ENCODE measurements at regions not wholly inside any gene's neighbourhood (a gene's known extent, or its start where the extent isn't known, plus 50 kb on each side); places are given as distances from the start of the nearest gene placed in this dataset.

DNA sequence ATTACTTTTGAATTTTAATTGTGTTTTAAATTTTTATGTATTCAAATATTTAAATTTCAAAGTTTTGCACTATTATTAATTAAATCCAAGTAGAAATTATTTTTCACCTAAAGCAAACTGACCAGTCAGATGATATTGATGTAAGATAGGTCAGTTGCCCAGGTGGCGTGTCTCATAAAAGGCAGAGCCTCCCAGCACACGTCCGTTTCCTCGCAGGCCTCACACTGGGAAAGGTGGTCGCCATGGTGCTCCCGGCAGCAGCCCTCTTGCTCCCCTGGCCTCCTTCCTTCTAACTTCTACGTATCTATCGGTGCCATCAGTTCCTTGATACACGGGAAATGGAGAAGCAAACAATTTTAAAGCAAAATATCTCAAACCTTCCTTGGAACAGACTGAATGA, 516.8 kb downstream of the GALR1 start:
- TF ChIP-seq CTCF (IDR thresholded peaks at IDR 0.05; ENCODE audit: insufficient read depth, low read depth, low read length) = no peak
- ChIA-PET CTCF (no interaction called here), POLR2A (no interaction called here)
- no peaks in the 10 kb centered on the region for H3K36me3 ChIP-seq (ENCODE audit: control insufficient read depth, insufficient read depth, low read length)
- no peak for DNase-seq (ENCODE audit: low read depth)
- no peak overlapping the region for H3K4me3 ChIP-seq (ENCODE audit: low read depth, low read length)
- no peaks in the 10 kb centered on the region for H3K27me3 ChIP-seq (ENCODE audit: control insufficient read depth, insufficient read depth, low read length)

DNA sequence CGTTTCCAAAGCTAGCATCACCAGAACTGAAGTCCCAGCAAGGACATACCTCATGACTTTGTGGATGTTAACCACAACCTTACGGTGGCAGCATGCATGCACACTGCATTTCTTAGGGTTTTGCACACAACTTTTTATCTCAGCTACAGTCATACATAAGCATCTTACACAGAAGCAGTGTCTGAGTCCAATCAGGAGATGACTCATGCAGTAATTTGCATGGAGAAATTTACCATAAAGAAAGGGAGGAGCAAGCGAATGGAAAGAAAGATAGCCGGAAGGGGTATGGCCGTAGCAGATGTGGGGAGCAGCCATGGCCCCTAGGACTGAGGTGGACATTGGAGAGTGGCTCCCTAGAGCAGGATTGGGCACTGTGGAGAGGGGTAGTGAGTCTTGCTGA, 522.5 kb downstream of the GALR1 start:
- POLR2A ChIA-PET = no interaction called here
- CTCF ChIA-PET = interaction anchor here (1.0 kb wide), 1 partner anchor 11 kb away, joined by 3 read pairs; no protein-coding TSS in a partner anchor
- no peak for TF ChIP-seq CTCF (IDR thresholded peaks at IDR 0.05; ENCODE audit: insufficient read depth, low read depth, low read length)
- H3K4me3 ChIP-seq (ENCODE audit: low read depth, low read length) = no peak overlapping the region
- H3K27me3 ChIP-seq (ENCODE audit: control insufficient read depth, insufficient read depth, low read length) = no peaks in the 10 kb centered on the region
- H3K36me3 ChIP-seq (ENCODE audit: control insufficient read depth, insufficient read depth, low read length) = no peaks in the 10 kb centered on the region
- no peak for DNase-seq (ENCODE audit: low read depth)

- CTCF ChIA-PET = no interaction called here
Observed at GRCh38 chr18:77776104-77776503, 526.5 kb downstream of the GALR1 start.

GRCh38 chr18:77777163-77777562, 527.5 kb downstream of the GALR1 start:
- CTCF ChIA-PET = no interaction called here
- no peak for TF ChIP-seq CTCF (IDR thresholded peaks at IDR 0.05; ENCODE audit: insufficient read depth, low read depth, low read length)
- POLR2A ChIA-PET = no interaction called here

More at GRCh38 chr18:77776104-77776503, 526.5 kb downstream of the GALR1 start:
- TF ChIP-seq CTCF (IDR thresholded peaks at IDR 0.05; ENCODE audit: insufficient read depth, low read depth, low read length) = no peak
- no peak for DNase-seq (ENCODE audit: low read depth)
- no peaks in the 10 kb centered on the region for H3K27me3 ChIP-seq (ENCODE audit: control insufficient read depth, insufficient read depth, low read length)
- H3K4me3 ChIP-seq (ENCODE audit: low read depth, low read length) = no peak overlapping the region
- POLR2A ChIA-PET = no interaction called here
- H3K36me3 ChIP-seq (ENCODE audit: control insufficient read depth, insufficient read depth, low read length) = no peaks in the 10 kb centered on the region

DNA sequence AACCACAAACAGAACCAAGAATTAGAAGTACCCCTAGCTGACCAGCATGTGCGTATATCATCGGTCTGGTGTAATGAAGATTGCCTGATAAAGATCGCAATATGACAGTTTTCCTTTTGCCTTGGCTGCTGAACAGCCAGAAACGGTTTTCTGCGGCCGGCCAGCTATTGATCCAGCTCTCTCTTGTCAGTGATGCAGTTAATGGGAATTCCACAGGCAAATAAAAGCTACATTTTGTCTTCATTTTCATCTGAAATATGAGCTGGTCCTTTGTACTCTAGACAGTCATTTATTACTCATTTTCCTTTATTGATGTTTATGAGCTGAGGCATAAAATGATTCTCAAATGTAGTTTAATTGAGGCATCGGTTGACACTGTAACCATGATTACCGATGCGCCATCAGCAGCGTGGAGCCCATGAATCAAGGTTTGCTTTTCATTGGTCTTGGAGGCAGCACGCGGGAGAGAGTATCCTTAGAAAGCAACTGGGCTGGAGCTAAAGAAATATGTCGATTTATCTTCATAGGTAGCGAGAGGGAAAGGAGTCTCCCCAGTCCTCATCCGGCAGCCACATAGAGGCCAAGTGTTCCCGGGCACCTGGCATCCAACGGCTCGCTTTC, 535.2 kb downstream of the GALR1 start:
- no peak for DNase-seq (ENCODE audit: low read depth)
- no peak overlapping the region for H3K4me3 ChIP-seq (ENCODE audit: low read depth, low read length)
- no peaks in the 10 kb centered on the region for H3K36me3 ChIP-seq (ENCODE audit: control insufficient read depth, insufficient read depth, low read length)
- TF ChIP-seq CTCF (IDR thresholded peaks at IDR 0.05; ENCODE audit: insufficient read depth, low read depth, low read length) = no peak
- no peaks in the 10 kb centered on the region for H3K27me3 ChIP-seq (ENCODE audit: control insufficient read depth, insufficient read depth, low read length)
- ChIA-PET POLR2A (no interaction called here), CTCF (no interaction called here)

More at GRCh38 chr18:77777163-77777562, 527.5 kb downstream of the GALR1 start:
- H3K36me3 ChIP-seq (ENCODE audit: control insufficient read depth, insufficient read depth, low read length) = no peaks in the 10 kb centered on the region
- no peak for DNase-seq (ENCODE audit: low read depth)
- no peaks in the 10 kb centered on the region for H3K27me3 ChIP-seq (ENCODE audit: control insufficient read depth, insufficient read depth, low read length)
- no peak overlapping the region for H3K4me3 ChIP-seq (ENCODE audit: low read depth, low read length)
